Stomach (tissue), 8 donors: ENCODE measurements at regions not wholly inside any gene's neighbourhood (a gene's known extent, or its start where the extent isn't known, plus 50 kb on each side); places are given as distances from the start of the nearest gene placed in this dataset.

Source experiments
- DNase-seq, 2 donors: peaks; one replicate each; pipeline versions ENCODE4 v3.0.0 to v3.0.0-alpha.2; 2013 to 2019
- H3K27ac ChIP-seq, 5 donors: fragments of 200-600 bp in 4 of 5; sonication (generic) in 4 of 5; one replicate each; pipeline ENCODE4 v1.5.1; 2013 to 2019; ENCODE audit warnings: mild to moderate bottlenecking in 1 of 5, moderate library complexity in 1 of 5
- H3K27me3 ChIP-seq, 3 donors: fragments of 200-600 bp; sonication (generic); one replicate each; pipeline ENCODE4 v1.5.1; 2017 to 2019; ENCODE audit warnings: mixed run types in 1 of 3
- H3K36me3 ChIP-seq, 4 donors: fragments of 200-600 bp; sonication (generic); 1 replicate in 3 of 4; 2 replicates in 1 of 4; pipeline ENCODE4 v1.5.1; 2016 to 2019
- H3K4me1 ChIP-seq, 4 donors: fragments of 200-600 bp; sonication (generic); one replicate each; pipeline ENCODE4 v1.5.1; 2016 to 2019
- H3K4me3 ChIP-seq, 4 donors: fragments of 200-600 bp; sonication (generic) in 3 of 4; one replicate each; pipeline ENCODE4 v1.5.1; 2016 to 2019; ENCODE audit warnings: mild to moderate bottlenecking in 1 of 4
- H3K9me3 ChIP-seq, 4 donors: fragments of 200-600 bp; sonication (generic); one replicate each; pipeline ENCODE4 v1.5.1; 2016 to 2019
- EP300 ChIP-seq: sonication (generic); formaldehyde crosslinking; IDR thresholded peaks from one replicate; pipeline ENCODE4 v1.6.1; 2017; ENCODE audit warnings: antibody characterized with exemption
- POLR2A ChIP-seq, 4 donors: fragments of 450-650 bp; IDR thresholded peaks; one replicate each; pipeline ENCODE4 v1.6.1; 2016; ENCODE audit warnings: antibody characterized with exemption in 4 of 4, control low read depth in 2 of 4, mild to moderate bottlenecking in 1 of 4, moderate library complexity in 1 of 4
- POLR2AphosphoS5 ChIP-seq, 3 donors: sonication (generic); formaldehyde crosslinking; IDR thresholded peaks; one replicate each; pipeline ENCODE4 v1.6.1; 2016; ENCODE audit warnings: antibody characterized with exemption in 3 of 3
- WGBS, 5 donors: extraction: QIAGEN DNeasy Blood & Tissue Kit in 3 of 5; methylation state at CpG; one replicate each; pipeline versions ENCODE4 v1.1.5 to v1.1.7; 2013 to 2018; 5-methylcytosine and 5-hydroxymethylcytosine counted together
- intact Hi-C: fragments of 100-400 bp; cut with DNase I; formaldehyde crosslinking; loops from one replicate; pipeline ENCODE4 v1.15.1; 2023; ENCODE audit warnings: low total_unique reads
- TF ChIP-seq, protein P1 (sequence below), 7 experiments: fragments of 450-650 bp in 4 of 7; fragments of 200-600 bp in 3 of 7; sonication (generic) in 3 of 7; IDR thresholded peaks; one replicate each; pipeline ENCODE4 v1.5.1; 2016 to 2019; ENCODE audit warnings: antibody characterized with exemption in 7 of 7, control low read depth in 2 of 7, mild to moderate bottlenecking in 1 of 7
- donor health status: healthy with polysubstance abuse.
- donor health status: Bipolar disorder and iron deficiency.
- donor health status: healthy.

- H3K4me1 ChIP-seq = peaks cover 38 to 80% (median 62%) of the 10 kb centered on the region in 4 donors
- peak overlapping the region in 2 of 5 donors; percentile 13 to 50 for H3K27ac ChIP-seq
- no peak overlapping the region for H3K4me3 ChIP-seq
- H3K27me3 ChIP-seq = no peaks in the 10 kb centered on the region
- 57 to 75% (median 74%) methylated on average over 8 of the region's 8 CpGs for WGBS, 5 donors
- H3K36me3 ChIP-seq = peaks cover 0 to 8% (median 0%) of the 10 kb centered on the region in 4 donors
- TF ChIP-seq POLR2AphosphoS5 (IDR thresholded peaks at IDR 0.05) (no peak), EP300 (no peak), POLR2A (IDR thresholded peaks at IDR 0.05) (no peak)
- TF ChIP-seq, protein P1, sequence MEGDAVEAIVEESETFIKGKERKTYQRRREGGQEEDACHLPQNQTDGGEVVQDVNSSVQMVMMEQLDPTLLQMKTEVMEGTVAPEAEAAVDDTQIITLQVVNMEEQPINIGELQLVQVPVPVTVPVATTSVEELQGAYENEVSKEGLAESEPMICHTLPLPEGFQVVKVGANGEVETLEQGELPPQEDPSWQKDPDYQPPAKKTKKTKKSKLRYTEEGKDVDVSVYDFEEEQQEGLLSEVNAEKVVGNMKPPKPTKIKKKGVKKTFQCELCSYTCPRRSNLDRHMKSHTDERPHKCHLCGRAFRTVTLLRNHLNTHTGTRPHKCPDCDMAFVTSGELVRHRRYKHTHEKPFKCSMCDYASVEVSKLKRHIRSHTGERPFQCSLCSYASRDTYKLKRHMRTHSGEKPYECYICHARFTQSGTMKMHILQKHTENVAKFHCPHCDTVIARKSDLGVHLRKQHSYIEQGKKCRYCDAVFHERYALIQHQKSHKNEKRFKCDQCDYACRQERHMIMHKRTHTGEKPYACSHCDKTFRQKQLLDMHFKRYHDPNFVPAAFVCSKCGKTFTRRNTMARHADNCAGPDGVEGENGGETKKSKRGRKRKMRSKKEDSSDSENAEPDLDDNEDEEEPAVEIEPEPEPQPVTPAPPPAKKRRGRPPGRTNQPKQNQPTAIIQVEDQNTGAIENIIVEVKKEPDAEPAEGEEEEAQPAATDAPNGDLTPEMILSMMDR (IDR thresholded peaks at IDR 0.05) = no peak
- intact Hi-C loops = no loop called here
- no peaks in the 10 kb centered on the region for H3K9me3 ChIP-seq
- DNase-seq = peak in 1 of 2 donors; percentile 59
Measured at GRCh38 chr19:46951171-46951986, 68.3 kb upstream of the NPAS1 start.

GRCh38 chr19:46952874-46953273 is 66.8 kb upstream of the NPAS1 start:
- intact Hi-C loops = no loop called here
- Histone ChIP-seq H3K27ac (no peak overlapping the region), H3K9me3 (no peaks in the 10 kb centered on the region), H3K36me3 (peaks cover 0 to 8% (median 0%) of the 10 kb centered on the region in 4 donors), H3K27me3 (no peaks in the 10 kb centered on the region), H3K4me3 (no peak overlapping the region), H3K4me1 (peaks cover 32 to 79% (median 52%) of the 10 kb centered on the region in 4 donors)
- TF ChIP-seq POLR2A (IDR thresholded peaks at IDR 0.05) (no peak), POLR2AphosphoS5 (IDR thresholded peaks at IDR 0.05) (no peak), EP300 (no peak)
- TF ChIP-seq, protein P1 (IDR thresholded peaks at IDR 0.05) = no peak
- DNase-seq = no peak
- WGBS, 5 donors = 84 to 93% (median 87%) methylated on average over 5 of the region's 5 CpGs

GRCh38 chr19:46953955-46954501 is 65.6 kb upstream of the NPAS1 start:
- Histone ChIP-seq H3K9me3 (no peaks in the 10 kb centered on the region), H3K4me3 (no peak overlapping the region), H3K36me3 (peaks cover 0 to 8% (median 0%) of the 10 kb centered on the region in 4 donors), H3K27me3 (no peaks in the 10 kb centered on the region), H3K4me1 (peaks cover 32 to 87% (median 57%) of the 10 kb centered on the region in 4 donors), H3K27ac (peak overlapping the region; percentile 39 to 72 (median 47))
- 83 to 92% (median 88%) methylated on average over 6 of the region's 6 CpGs for WGBS, 5 donors
- TF ChIP-seq, protein P1 (IDR thresholded peaks at IDR 0.05) = no peak
- TF ChIP-seq EP300 (no peak), POLR2A (IDR thresholded peaks at IDR 0.05) (no peak), POLR2AphosphoS5 (IDR thresholded peaks at IDR 0.05) (no peak)
- no peak for DNase-seq
- intact Hi-C loops = no loop called here

DNA sequence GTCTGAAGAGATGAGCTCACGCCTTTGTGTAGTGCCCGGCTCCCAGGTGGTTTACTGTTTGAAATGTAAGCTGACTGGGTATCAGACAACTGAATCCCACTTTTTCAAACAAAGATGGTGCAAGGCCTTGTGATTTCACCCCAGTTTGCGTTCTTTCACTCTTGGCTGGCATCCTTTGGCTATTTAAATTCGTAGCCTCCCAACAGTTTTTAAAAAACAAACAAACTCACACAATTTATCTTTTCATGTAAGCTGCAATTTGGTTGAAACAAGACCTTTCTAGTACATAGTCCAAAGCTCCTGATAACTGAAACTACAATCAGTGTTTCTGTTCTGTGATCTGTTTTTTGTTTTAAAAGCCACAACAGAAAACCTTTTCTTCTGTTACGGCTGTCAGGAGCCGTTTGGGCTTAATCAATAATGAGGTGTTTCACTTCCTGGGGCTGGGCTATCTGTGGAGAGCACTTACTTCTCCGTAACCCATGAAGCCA is 65.1 kb upstream of the NPAS1 start:
- Histone ChIP-seq H3K36me3 (peaks cover 0 to 8% (median 0%) of the 10 kb centered on the region in 4 donors), H3K9me3 (no peaks in the 10 kb centered on the region), H3K27ac (peak overlapping the region; percentile 39 to 72 (median 47)), H3K4me3 (peak overlapping the region in 1 of 4 donors; percentile 18), H3K27me3 (no peaks in the 10 kb centered on the region), H3K4me1 (peaks cover 32 to 83% (median 55%) of the 10 kb centered on the region in 4 donors)
- no peak for TF ChIP-seq POLR2AphosphoS5 (IDR thresholded peaks at IDR 0.05)
- TF ChIP-seq, protein P1 (IDR thresholded peaks at IDR 0.05) = no peak
- TF ChIP-seq POLR2A (IDR thresholded peaks at IDR 0.05) = no peak
- TF ChIP-seq EP300 = no peak
- intact Hi-C loops = no loop called here
- WGBS, 5 donors = 41 to 53% (median 50%) methylated on average over 7 of the region's 7 CpGs
- no peak for DNase-seq
